T-cell (primary cell): ENCODE measurements at regions not wholly inside any gene's neighbourhood (a gene's known extent, or its start where the extent isn't known, plus 50 kb on each side); places are given as distances from the start of the nearest gene placed in this dataset.

Experiments
- ATAC-seq, 4 experiments: fragments of 200-7000 bp in 3 of 4; fragments of 150-1000 bp in 1 of 4; cut with Tn5 transposase; replicated peaks in 1 of 4; 1 replicate in 3 of 4; 2 replicates in 1 of 4; pipeline ENCODE4 v1.10.0; 2021; ENCODE audit warnings: moderate library complexity in 3 of 4, mild to moderate bottlenecking in 2 of 4, moderate number of reproducible peaks in 1 of 4
- CTCF ChIA-PET, 2 donors: fragments of 300-600 bp; sonication (Branson Sonifier 250); formaldehyde crosslinking; loops; one replicate each; lab custom pipeline; 2022; ENCODE audit warnings: antibody characterized with exemption in 2 of 2; lab: Charles Lee
- POLR2A ChIA-PET, 2 donors: fragments of 300-600 bp; sonication (Branson Sonifier 250); formaldehyde crosslinking; loops; one replicate each; lab custom pipeline; 2022; ENCODE audit warnings: antibody characterized with exemption in 2 of 2; lab: Charles Lee
- DNase-seq, 35 experiments: peaks; one replicate each; pipeline versions ENCODE4 v3.0.0 to v3.0.0-alpha.2; 2013 to 2023
- H3K27ac ChIP-seq: one replicate; pipeline ENCODE4 v1.5.1; 2013; ENCODE audit warnings: low read length
- H3K27me3 ChIP-seq, 2 experiments: replicated peaks in 1 of 2; 1 replicate in 1 of 2; 2 replicates in 1 of 2; pipeline versions ENCODE4 v1.6.1 to v1.7.0; 2013; ENCODE audit warnings: low read length in 1 of 2, mixed read lengths in 1 of 2; ENCODE audit not compliant: control insufficient read depth in 2 of 2, insufficient read depth in 2 of 2; ENCODE audit errors: extremely low read depth in 1 of 2
- H3K36me3 ChIP-seq, 2 donors: 1 replicate in 1 of 2; 2 replicates in 1 of 2; pipeline versions ENCODE4 v1.6.1 to v1.7.0; 2013; ENCODE audit warnings: low read length in 1 of 2; ENCODE audit not compliant: control insufficient read depth in 2 of 2, insufficient read depth in 1 of 2; ENCODE audit errors: extremely low read depth in 1 of 2
- H3K4me1 ChIP-seq, 2 experiments: 1 replicate in 1 of 2; 2 replicates in 1 of 2; pipeline versions ENCODE4 v1.6.1 to v1.7.0; 2013; ENCODE audit warnings: low read length in 2 of 2, mixed read lengths in 1 of 2; ENCODE audit not compliant: insufficient read depth in 2 of 2, control insufficient read depth in 1 of 2; ENCODE audit errors: extremely low read depth in 1 of 2
- H3K4me3 ChIP-seq, 2 donors: 1 replicate in 1 of 2; 2 replicates in 1 of 2; pipeline versions ENCODE4 v1.5.1 to v1.7.0; 2013; ENCODE audit warnings: mild to moderate bottlenecking in 2 of 2, low read length in 1 of 2, moderate library complexity in 1 of 2; ENCODE audit not compliant: control insufficient read depth in 1 of 2; ENCODE audit errors: extremely low read depth in 1 of 2
- H3K9me3 ChIP-seq: 2 replicates; pipeline ENCODE4 v1.7.0; 2013
- H3K27ac Mint-ChIP-seq, 2 donors: one replicate each; pipeline ENCODE4 v1.8.0; 2020 to 2021; ENCODE audit warnings: mild to moderate bottlenecking in 2 of 2, mixed read lengths in 2 of 2
- H3K27me3 Mint-ChIP-seq, 2 donors: one replicate each; pipeline ENCODE4 v1.8.0; 2021 to 2022; ENCODE audit warnings: mixed read lengths in 2 of 2
- H3K36me3 Mint-ChIP-seq: one replicate; pipeline ENCODE4 v1.8.0; 2021; ENCODE audit warnings: mixed read lengths
- H3K4me1 Mint-ChIP-seq, 3 donors: one replicate each; pipeline ENCODE4 v1.8.0; 2020 to 2022; ENCODE audit warnings: mixed read lengths in 3 of 3, mild to moderate bottlenecking in 1 of 3
- H3K4me3 Mint-ChIP-seq, 3 donors: one replicate each; pipeline ENCODE4 v1.8.0; 2020 to 2022; ENCODE audit warnings: mild to moderate bottlenecking in 3 of 3, mixed read lengths in 3 of 3, moderate library complexity in 3 of 3
- H3K9me3 Mint-ChIP-seq, 3 donors: one replicate each; pipeline ENCODE4 v1.8.0; 2020 to 2022; ENCODE audit warnings: mixed read lengths in 3 of 3
- WGBS: methylation state at CpG from one replicate; pipeline ENCODE4 v1.1.5; 2013; ENCODE audit warnings: missing lambda C conversion rate; ENCODE audit not compliant: insufficient coverage; 5-methylcytosine and 5-hydroxymethylcytosine counted together

DNA sequence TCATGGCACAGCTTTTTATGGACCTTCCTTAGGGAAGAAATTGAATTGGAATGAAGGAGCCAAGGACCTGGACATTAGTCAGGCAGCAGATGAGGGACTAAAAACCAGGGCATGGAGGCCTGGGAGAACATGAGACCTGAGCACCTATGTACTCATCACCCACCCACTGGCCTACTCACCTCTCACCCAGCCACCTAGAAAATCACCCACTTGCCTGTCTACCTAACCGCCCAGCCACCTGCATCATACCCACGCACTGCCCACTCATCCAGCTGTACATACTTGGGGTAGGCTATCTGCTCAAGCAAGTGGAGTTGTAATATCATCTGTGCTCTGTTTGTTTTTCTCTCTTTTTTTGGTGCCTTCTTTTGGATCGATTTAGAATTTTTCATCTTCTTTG lies 65.3 kb upstream of the SLCO2A1 start:
- no peaks in the 10 kb centered on the region for H3K36me3 ChIP-seq
- Mint-ChIP-seq H3K27me3 (no peaks in the 10 kb centered on the region), H3K9me3 (peaks cover 9 to 16% (median 12%) of the 10 kb centered on the region in 3 donors), H3K4me1 (no peaks in the 10 kb centered on the region), H3K4me3 (no peak overlapping the region), H3K27ac (no peak overlapping the region), H3K36me3 (no peaks in the 10 kb centered on the region)
- H3K9me3 ChIP-seq = no peaks in the 10 kb centered on the region
- no peak overlapping the region for H3K27ac ChIP-seq
- ATAC-seq = no peak
- no peak for DNase-seq
- ChIA-PET CTCF (no interaction called here), POLR2A (no interaction called here)
- WGBS = no CpG with 5 or more reads among the region's 3 CpGs
- H3K4me3 ChIP-seq = no peak overlapping the region
- H3K27me3 ChIP-seq = no peaks in the 10 kb centered on the region
- H3K4me1 ChIP-seq = no peaks in the 10 kb centered on the region

DNA sequence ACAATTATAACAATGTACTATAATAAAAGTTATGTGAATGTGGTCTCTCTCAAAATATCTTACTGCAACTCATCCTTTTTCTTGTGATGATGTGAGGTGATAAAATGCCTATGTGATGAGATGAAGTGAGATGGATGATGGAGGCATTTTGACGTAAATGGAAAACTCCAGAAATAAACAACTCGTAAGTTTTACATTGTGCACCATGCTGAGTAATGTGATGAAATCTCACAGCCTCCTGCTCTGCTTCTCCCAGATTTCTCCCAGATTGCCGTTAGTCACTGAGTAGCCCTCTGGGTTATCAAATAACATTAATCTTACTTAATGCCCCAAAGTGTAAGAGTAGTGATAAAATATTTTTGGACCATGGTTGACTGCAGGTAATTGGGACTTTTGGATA lies 64.8 kb upstream of the SLCO2A1 start:
- H3K27ac ChIP-seq = no peak overlapping the region
- ATAC-seq (no peak), DNase-seq (no peak)
- H3K4me1 ChIP-seq = no peaks in the 10 kb centered on the region
- no peak overlapping the region for H3K4me3 Mint-ChIP-seq
- H3K27me3 Mint-ChIP-seq = no peaks in the 10 kb centered on the region
- H3K36me3 Mint-ChIP-seq = no peaks in the 10 kb centered on the region
- no peaks in the 10 kb centered on the region for H3K27me3 ChIP-seq
- H3K4me1 Mint-ChIP-seq = no peaks in the 10 kb centered on the region
- peaks cover 5 to 13% (median 11%) of the 10 kb centered on the region in 3 donors for H3K9me3 Mint-ChIP-seq
- no peak overlapping the region for H3K4me3 ChIP-seq
- no peaks in the 10 kb centered on the region for H3K9me3 ChIP-seq
- H3K36me3 ChIP-seq = no peaks in the 10 kb centered on the region
- no CpG with 5 or more reads among the region's 3 CpGs for WGBS
- ChIA-PET POLR2A (no interaction called here), CTCF (no interaction called here)
- no peak overlapping the region for H3K27ac Mint-ChIP-seq

- no peaks in the 10 kb centered on the region for H3K36me3 Mint-ChIP-seq
- Histone ChIP-seq H3K27ac (no peak overlapping the region), H3K4me3 (no peak overlapping the region), H3K9me3 (no peaks in the 10 kb centered on the region), H3K4me1 (no peaks in the 10 kb centered on the region), H3K36me3 (no peaks in the 10 kb centered on the region), H3K27me3 (no peaks in the 10 kb centered on the region)
- ATAC-seq (no peak), DNase-seq (no peak)
- no peak overlapping the region for H3K4me3 Mint-ChIP-seq
- ChIA-PET CTCF (no interaction called here), POLR2A (no interaction called here)
- no CpG with 5 or more reads among the region's 2 CpGs for WGBS
- H3K9me3 Mint-ChIP-seq = peaks cover 9 to 11% (median 10%) of the 10 kb centered on the region in 3 donors
- no peaks in the 10 kb centered on the region for H3K4me1 Mint-ChIP-seq
- no peaks in the 10 kb centered on the region for H3K27me3 Mint-ChIP-seq
- no peak overlapping the region for H3K27ac Mint-ChIP-seq
Observed at GRCh38 chr3:134093956-134094355, 64.2 kb upstream of the SLCO2A1 start.

DNA sequence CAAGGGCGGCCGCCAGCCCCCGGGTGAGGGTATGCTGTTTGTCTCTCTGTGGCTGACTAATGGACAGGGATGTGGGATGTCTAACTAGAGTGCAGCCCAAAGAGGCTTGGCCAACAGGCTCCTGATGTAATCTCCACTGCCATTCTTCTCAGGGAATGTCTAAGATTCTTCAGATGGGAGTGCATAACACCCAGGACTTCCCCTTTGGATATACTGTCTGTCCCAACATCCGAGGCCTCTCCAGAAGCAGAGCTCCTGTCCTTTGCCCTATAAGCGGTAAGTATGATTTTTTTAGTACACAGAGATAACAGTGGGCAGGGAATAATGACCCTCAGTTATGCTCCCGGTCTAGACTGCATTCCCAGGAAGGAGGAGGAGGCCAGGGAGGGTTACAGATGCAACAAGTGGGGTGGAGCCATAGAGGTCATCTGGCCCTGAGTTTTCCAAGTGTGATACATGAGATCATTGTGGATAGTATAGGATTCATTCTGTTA lies 62.5 kb upstream of the SLCO2A1 start:
- no CpG with 5 or more reads among the region's 6 CpGs for WGBS
- no peaks in the 10 kb centered on the region for H3K36me3 Mint-ChIP-seq
- no peaks in the 10 kb centered on the region for H3K4me1 Mint-ChIP-seq
- ChIA-PET POLR2A (no interaction called here), CTCF (no interaction called here)
- H3K27ac Mint-ChIP-seq = no peak overlapping the region
- H3K4me3 Mint-ChIP-seq = no peak overlapping the region
- no peak overlapping the region for H3K4me3 ChIP-seq
- ATAC-seq = no peak
- no peaks in the 10 kb centered on the region for H3K27me3 Mint-ChIP-seq
- H3K27me3 ChIP-seq = peaks cover 0 to 3% of the 10 kb centered on the region in 2 experiments
- H3K4me1 ChIP-seq = no peaks in the 10 kb centered on the region
- H3K9me3 ChIP-seq = no peaks in the 10 kb centered on the region
- H3K9me3 Mint-ChIP-seq = peaks cover 3 to 17% (median 12%) of the 10 kb centered on the region in 3 donors
- DNase-seq = no peak
- no peak overlapping the region for H3K27ac ChIP-seq
- H3K36me3 ChIP-seq = no peaks in the 10 kb centered on the region

DNA sequence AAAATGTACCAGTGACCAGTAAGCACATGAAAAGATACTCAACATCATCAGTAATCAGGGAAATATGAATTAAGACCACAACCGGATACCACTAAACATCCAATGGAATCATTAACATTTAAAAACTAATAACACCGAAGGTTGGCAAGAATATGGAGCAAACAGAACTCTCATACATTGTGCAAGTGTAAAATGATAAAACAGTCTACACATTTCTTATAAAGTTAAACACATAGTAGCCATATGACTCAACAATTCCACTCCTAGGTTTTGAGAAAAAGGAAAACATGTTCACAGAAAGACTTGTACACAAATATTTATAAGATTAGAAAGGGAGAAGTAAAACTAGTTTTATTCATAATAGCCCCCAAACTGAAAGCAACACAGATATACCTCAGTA lies 60.3 kb upstream of the SLCO2A1 start:
- Histone ChIP-seq H3K4me3 (no peak overlapping the region), H3K4me1 (no peaks in the 10 kb centered on the region), H3K27ac (no peak overlapping the region), H3K36me3 (no peaks in the 10 kb centered on the region), H3K27me3 (peaks cover 0 to 3% of the 10 kb centered on the region in 2 experiments), H3K9me3 (no peaks in the 10 kb centered on the region)
- H3K27me3 Mint-ChIP-seq = peaks cover 0 to 3% of the 10 kb centered on the region in 2 donors
- ChIA-PET POLR2A (no interaction called here), CTCF (no interaction called here)
- H3K27ac Mint-ChIP-seq = no peak overlapping the region
- H3K4me1 Mint-ChIP-seq = no peaks in the 10 kb centered on the region
- no peak overlapping the region for H3K4me3 Mint-ChIP-seq
- DNase-seq = no peak
- no CpG with 5 or more reads among the region's 2 CpGs for WGBS
- peaks cover 3 to 13% (median 7%) of the 10 kb centered on the region in 3 donors for H3K9me3 Mint-ChIP-seq
- H3K36me3 Mint-ChIP-seq = no peaks in the 10 kb centered on the region
- no peak for ATAC-seq

DNA sequence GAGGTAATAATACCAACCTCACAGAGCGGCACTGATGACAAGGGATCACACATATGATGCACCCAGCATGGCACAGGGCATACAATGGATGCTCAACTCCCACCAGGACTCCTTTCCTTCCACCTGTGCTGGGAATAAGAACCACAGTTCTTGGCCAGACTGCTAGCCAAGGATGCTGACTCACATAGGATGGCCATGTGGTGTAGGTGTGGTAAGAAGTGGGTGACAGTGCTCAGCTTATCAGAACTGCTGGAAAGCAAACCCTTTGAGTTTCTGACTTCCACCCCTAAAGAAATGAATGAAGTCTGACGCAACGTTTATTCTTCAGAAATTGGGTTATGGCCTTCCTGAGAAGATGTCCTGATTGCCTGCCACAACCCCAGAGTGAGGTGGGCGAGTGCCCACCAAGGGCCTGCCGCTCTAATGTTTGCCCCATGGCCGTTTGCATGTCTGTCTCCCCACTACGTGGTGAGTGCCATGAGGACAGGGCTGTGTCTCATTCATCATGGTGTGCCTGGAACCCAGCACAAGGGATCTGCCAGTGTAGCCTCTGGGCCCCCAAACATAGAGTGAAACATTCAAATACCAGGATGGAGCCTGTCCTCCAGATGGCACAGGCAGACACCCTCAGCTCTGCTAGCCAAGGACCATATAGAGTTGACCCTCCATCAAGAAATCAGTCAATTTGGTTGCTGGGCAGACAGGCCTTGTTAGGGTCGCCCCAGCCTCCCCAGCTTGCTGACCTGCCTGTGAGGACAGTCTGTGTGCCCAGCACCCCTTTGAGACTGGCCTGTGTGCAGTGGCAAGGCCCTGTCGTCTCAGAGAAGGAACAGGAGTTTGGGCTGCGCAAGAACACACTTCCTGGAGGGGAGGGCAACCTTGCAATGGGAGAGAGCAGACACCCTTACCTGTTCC lies 57.6 kb upstream of the SLCO2A1 start:
- no peak overlapping the region for H3K4me3 Mint-ChIP-seq
- H3K9me3 ChIP-seq = no peaks in the 10 kb centered on the region
- no peaks in the 10 kb centered on the region for H3K36me3 ChIP-seq
- DNase-seq = no peak
- H3K9me3 Mint-ChIP-seq = peaks cover 0 to 12% (median 2%) of the 10 kb centered on the region in 3 donors
- WGBS = 74% methylated on average over 9 of the region's 10 CpGs
- POLR2A ChIA-PET = no interaction called here
- H3K4me1 ChIP-seq = no peaks in the 10 kb centered on the region
- no peaks in the 10 kb centered on the region for H3K36me3 Mint-ChIP-seq
- peaks cover 3 to 4% of the 10 kb centered on the region in 2 donors for H3K27me3 Mint-ChIP-seq
- H3K4me3 ChIP-seq = no peak overlapping the region
- no peak overlapping the region for H3K27ac ChIP-seq
- peaks cover 0 to 8% of the 10 kb centered on the region in 2 experiments for H3K27me3 ChIP-seq
- CTCF ChIA-PET = no interaction called here
- ATAC-seq = no peak
- H3K4me1 Mint-ChIP-seq = no peaks in the 10 kb centered on the region
- no peak overlapping the region for H3K27ac Mint-ChIP-seq
